T-cell (primary cell): ENCODE measurements at regions not wholly inside any gene's neighbourhood (a gene's known extent, or its start where the extent isn't known, plus 50 kb on each side); places are given as distances from the start of the nearest gene placed in this dataset.

ENCODE experiments used
- ATAC-seq, 4 experiments: fragments of 200-7000 bp in 3 of 4; fragments of 150-1000 bp in 1 of 4; cut with Tn5 transposase; replicated peaks in 1 of 4; 1 replicate in 3 of 4; 2 replicates in 1 of 4; pipeline ENCODE4 v1.10.0; 2021; ENCODE audit warnings: moderate library complexity in 3 of 4, mild to moderate bottlenecking in 2 of 4, moderate number of reproducible peaks in 1 of 4
- CTCF ChIA-PET, 2 donors: fragments of 300-600 bp; sonication (Branson Sonifier 250); formaldehyde crosslinking; loops; one replicate each; lab custom pipeline; 2022; ENCODE audit warnings: antibody characterized with exemption in 2 of 2; lab: Charles Lee
- POLR2A ChIA-PET, 2 donors: fragments of 300-600 bp; sonication (Branson Sonifier 250); formaldehyde crosslinking; loops; one replicate each; lab custom pipeline; 2022; ENCODE audit warnings: antibody characterized with exemption in 2 of 2; lab: Charles Lee
- DNase-seq, 35 experiments: peaks; one replicate each; pipeline versions ENCODE4 v3.0.0 to v3.0.0-alpha.2; 2013 to 2023
- H3K27ac ChIP-seq: one replicate; pipeline ENCODE4 v1.5.1; 2013; ENCODE audit warnings: low read length
- H3K27me3 ChIP-seq, 2 experiments: replicated peaks in 1 of 2; 1 replicate in 1 of 2; 2 replicates in 1 of 2; pipeline versions ENCODE4 v1.6.1 to v1.7.0; 2013; ENCODE audit warnings: low read length in 1 of 2, mixed read lengths in 1 of 2; ENCODE audit not compliant: control insufficient read depth in 2 of 2, insufficient read depth in 2 of 2; ENCODE audit errors: extremely low read depth in 1 of 2
- H3K36me3 ChIP-seq, 2 donors: 1 replicate in 1 of 2; 2 replicates in 1 of 2; pipeline versions ENCODE4 v1.6.1 to v1.7.0; 2013; ENCODE audit warnings: low read length in 1 of 2; ENCODE audit not compliant: control insufficient read depth in 2 of 2, insufficient read depth in 1 of 2; ENCODE audit errors: extremely low read depth in 1 of 2
- H3K4me1 ChIP-seq, 2 experiments: 1 replicate in 1 of 2; 2 replicates in 1 of 2; pipeline versions ENCODE4 v1.6.1 to v1.7.0; 2013; ENCODE audit warnings: low read length in 2 of 2, mixed read lengths in 1 of 2; ENCODE audit not compliant: insufficient read depth in 2 of 2, control insufficient read depth in 1 of 2; ENCODE audit errors: extremely low read depth in 1 of 2
- H3K4me3 ChIP-seq, 2 donors: 1 replicate in 1 of 2; 2 replicates in 1 of 2; pipeline versions ENCODE4 v1.5.1 to v1.7.0; 2013; ENCODE audit warnings: mild to moderate bottlenecking in 2 of 2, low read length in 1 of 2, moderate library complexity in 1 of 2; ENCODE audit not compliant: control insufficient read depth in 1 of 2; ENCODE audit errors: extremely low read depth in 1 of 2
- H3K9me3 ChIP-seq: 2 replicates; pipeline ENCODE4 v1.7.0; 2013
- H3K27ac Mint-ChIP-seq, 2 donors: one replicate each; pipeline ENCODE4 v1.8.0; 2020 to 2021; ENCODE audit warnings: mild to moderate bottlenecking in 2 of 2, mixed read lengths in 2 of 2
- H3K27me3 Mint-ChIP-seq, 2 donors: one replicate each; pipeline ENCODE4 v1.8.0; 2021 to 2022; ENCODE audit warnings: mixed read lengths in 2 of 2
- H3K36me3 Mint-ChIP-seq: one replicate; pipeline ENCODE4 v1.8.0; 2021; ENCODE audit warnings: mixed read lengths
- H3K4me1 Mint-ChIP-seq, 3 donors: one replicate each; pipeline ENCODE4 v1.8.0; 2020 to 2022; ENCODE audit warnings: mixed read lengths in 3 of 3, mild to moderate bottlenecking in 1 of 3
- H3K4me3 Mint-ChIP-seq, 3 donors: one replicate each; pipeline ENCODE4 v1.8.0; 2020 to 2022; ENCODE audit warnings: mild to moderate bottlenecking in 3 of 3, mixed read lengths in 3 of 3, moderate library complexity in 3 of 3
- H3K9me3 Mint-ChIP-seq, 3 donors: one replicate each; pipeline ENCODE4 v1.8.0; 2020 to 2022; ENCODE audit warnings: mixed read lengths in 3 of 3
- WGBS: methylation state at CpG from one replicate; pipeline ENCODE4 v1.1.5; 2013; ENCODE audit warnings: missing lambda C conversion rate; ENCODE audit not compliant: insufficient coverage; 5-methylcytosine and 5-hydroxymethylcytosine counted together

DNA sequence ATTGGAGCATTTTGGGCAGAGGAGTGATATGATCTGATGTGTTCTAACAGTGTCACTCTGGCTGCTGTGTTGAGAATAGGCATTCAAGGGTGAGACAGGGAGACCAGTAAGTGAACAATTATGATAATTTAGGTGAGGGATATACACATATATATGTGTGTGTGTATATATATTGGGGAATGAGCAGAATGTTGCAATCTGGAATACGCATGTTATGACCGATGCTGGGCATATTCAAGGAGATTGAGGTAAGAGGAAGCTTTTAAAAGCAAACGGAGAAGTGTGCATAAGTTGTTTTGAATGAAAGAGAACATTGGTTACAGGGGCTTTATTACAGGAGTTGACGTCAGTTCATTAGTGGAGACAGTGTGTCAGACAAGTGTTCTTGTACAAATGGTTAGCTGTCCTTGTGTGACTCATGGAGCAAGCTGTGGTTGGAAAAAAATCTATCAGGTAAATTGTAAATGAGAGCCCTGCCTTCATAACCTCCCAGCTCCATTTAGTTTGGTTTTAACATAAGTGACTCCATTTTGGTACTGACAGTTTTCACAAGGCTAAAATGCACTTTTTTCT lies 442.5 kb upstream of the LCORL start:
- no peaks in the 10 kb centered on the region for H3K27me3 Mint-ChIP-seq
- no peaks in the 10 kb centered on the region for H3K4me1 Mint-ChIP-seq
- ATAC-seq (no peak), DNase-seq (no peak)
- no peaks in the 10 kb centered on the region for H3K4me1 ChIP-seq
- no peaks in the 10 kb centered on the region for H3K27me3 ChIP-seq
- no peaks in the 10 kb centered on the region for H3K9me3 ChIP-seq
- CTCF ChIA-PET = no interaction called here
- WGBS = 70% methylated on average over 4 of the region's 4 CpGs
- H3K4me3 Mint-ChIP-seq = no peak overlapping the region
- POLR2A ChIA-PET = no interaction called here
- no peak overlapping the region for H3K27ac ChIP-seq
- H3K36me3 Mint-ChIP-seq = no peaks in the 10 kb centered on the region
- no peaks in the 10 kb centered on the region for H3K36me3 ChIP-seq
- peaks cover 0 to 11% (median 0%) of the 10 kb centered on the region in 3 donors for H3K9me3 Mint-ChIP-seq
- H3K4me3 ChIP-seq = no peak overlapping the region
- no peak overlapping the region for H3K27ac Mint-ChIP-seq

DNA sequence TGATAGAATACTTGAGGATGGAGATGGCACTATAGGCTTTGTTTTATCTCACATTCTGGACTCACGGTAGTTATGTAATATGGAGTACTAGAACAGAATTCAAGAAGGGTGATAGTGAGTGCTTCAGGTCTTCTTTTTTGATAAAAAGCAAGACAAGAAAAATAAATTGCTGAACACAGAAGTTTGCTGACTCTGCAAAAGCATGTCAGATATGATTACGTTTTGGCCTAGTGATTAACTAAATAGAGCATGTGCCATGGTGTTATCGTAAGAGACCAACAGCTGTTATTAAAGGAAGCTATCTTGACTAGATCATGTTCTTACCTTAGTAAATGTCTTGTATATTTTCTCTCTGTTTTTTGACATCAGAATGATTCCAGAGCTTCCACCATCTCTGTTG lies 436.9 kb upstream of the LCORL start:
- H3K9me3 ChIP-seq = no peaks in the 10 kb centered on the region
- no peaks in the 10 kb centered on the region for H3K36me3 ChIP-seq
- ChIA-PET POLR2A (no interaction called here), CTCF (no interaction called here)
- Mint-ChIP-seq H3K9me3 (peaks cover 0 to 2% (median 0%) of the 10 kb centered on the region in 3 donors), H3K4me3 (no peak overlapping the region), H3K27me3 (peaks cover 0 to 5% of the 10 kb centered on the region in 2 donors), H3K4me1 (no peaks in the 10 kb centered on the region), H3K27ac (no peak overlapping the region), H3K36me3 (no peaks in the 10 kb centered on the region)
- no peak overlapping the region for H3K27ac ChIP-seq
- H3K4me1 ChIP-seq = no peaks in the 10 kb centered on the region
- H3K27me3 ChIP-seq = no peaks in the 10 kb centered on the region
- WGBS = 33% methylated on average over 1 of the region's 3 CpGs
- H3K4me3 ChIP-seq = no peak overlapping the region
- ATAC-seq = no peak
- DNase-seq = no peak

DNA sequence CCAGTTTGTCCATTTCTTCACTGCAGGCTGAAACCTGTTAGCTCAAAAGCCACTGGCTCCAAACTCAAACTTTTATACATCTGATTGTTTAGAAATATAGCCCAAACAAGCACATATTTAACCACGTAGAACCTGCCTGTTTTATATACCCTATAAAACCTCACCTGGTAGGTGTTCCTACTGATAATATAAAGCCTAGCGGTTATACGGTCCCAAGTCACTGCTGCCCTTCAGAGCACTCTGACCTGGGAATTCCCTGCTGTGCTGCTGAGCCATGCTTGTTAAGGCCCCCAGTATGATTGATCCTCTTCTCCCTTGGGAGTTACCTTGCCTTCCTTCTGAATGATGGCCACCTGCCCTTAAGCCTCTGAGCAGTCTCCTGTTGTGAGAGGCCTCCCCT lies 432.8 kb upstream of the LCORL start:
- Mint-ChIP-seq H3K36me3 (no peaks in the 10 kb centered on the region), H3K4me3 (no peak overlapping the region), H3K27me3 (peaks cover 0 to 5% of the 10 kb centered on the region in 2 donors), H3K9me3 (peaks cover 0 to 7% (median 0%) of the 10 kb centered on the region in 3 donors), H3K4me1 (no peaks in the 10 kb centered on the region), H3K27ac (no peak overlapping the region)
- ATAC-seq = no peak
- Histone ChIP-seq H3K9me3 (no peaks in the 10 kb centered on the region), H3K36me3 (no peaks in the 10 kb centered on the region), H3K4me1 (no peaks in the 10 kb centered on the region), H3K27me3 (no peaks in the 10 kb centered on the region), H3K27ac (no peak overlapping the region), H3K4me3 (no peak overlapping the region)
- no peak for DNase-seq
- ChIA-PET POLR2A (no interaction called here), CTCF (interaction anchor here in 1 of 2 donors (0.6 kb wide), 1 partner anchor 694 kb away, joined by 3 read pairs; no protein-coding TSS in a partner anchor)
- 90% methylated on average over 2 of the region's 3 CpGs for WGBS

DNA sequence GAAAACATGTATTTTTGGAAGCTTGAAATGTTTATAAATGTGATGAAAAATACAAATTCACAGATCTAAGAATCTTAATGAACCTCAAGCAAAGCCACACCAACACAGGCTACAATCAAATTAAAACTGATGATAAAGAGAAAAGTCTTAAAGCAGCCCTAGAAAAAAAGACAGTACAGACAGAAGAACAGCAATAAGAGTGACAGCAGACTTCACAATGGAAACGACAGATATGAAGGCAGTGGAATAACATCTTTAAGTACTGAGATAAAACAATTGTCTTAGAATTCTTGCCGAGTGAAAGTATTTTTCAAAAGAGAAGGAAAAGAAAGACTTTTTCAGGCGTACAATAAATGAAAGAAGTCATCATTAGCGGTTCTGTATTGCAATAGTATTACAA lies 423.6 kb upstream of the LCORL start:
- no peaks in the 10 kb centered on the region for H3K36me3 ChIP-seq
- H3K27ac ChIP-seq = no peak overlapping the region
- ATAC-seq (no peak), DNase-seq (no peak)
- H3K4me3 Mint-ChIP-seq = no peak overlapping the region
- no peaks in the 10 kb centered on the region for H3K9me3 ChIP-seq
- no CpG with 5 or more reads among the region's 4 CpGs for WGBS
- ChIA-PET CTCF (no interaction called here), POLR2A (no interaction called here)
- no peaks in the 10 kb centered on the region for H3K4me1 ChIP-seq
- no peaks in the 10 kb centered on the region for H3K4me1 Mint-ChIP-seq
- peaks cover 3 to 17% (median 14%) of the 10 kb centered on the region in 3 donors for H3K9me3 Mint-ChIP-seq
- no peak overlapping the region for H3K4me3 ChIP-seq
- no peak overlapping the region for H3K27ac Mint-ChIP-seq
- H3K36me3 Mint-ChIP-seq = no peaks in the 10 kb centered on the region
- no peaks in the 10 kb centered on the region for H3K27me3 ChIP-seq
- H3K27me3 Mint-ChIP-seq = no peaks in the 10 kb centered on the region

DNA sequence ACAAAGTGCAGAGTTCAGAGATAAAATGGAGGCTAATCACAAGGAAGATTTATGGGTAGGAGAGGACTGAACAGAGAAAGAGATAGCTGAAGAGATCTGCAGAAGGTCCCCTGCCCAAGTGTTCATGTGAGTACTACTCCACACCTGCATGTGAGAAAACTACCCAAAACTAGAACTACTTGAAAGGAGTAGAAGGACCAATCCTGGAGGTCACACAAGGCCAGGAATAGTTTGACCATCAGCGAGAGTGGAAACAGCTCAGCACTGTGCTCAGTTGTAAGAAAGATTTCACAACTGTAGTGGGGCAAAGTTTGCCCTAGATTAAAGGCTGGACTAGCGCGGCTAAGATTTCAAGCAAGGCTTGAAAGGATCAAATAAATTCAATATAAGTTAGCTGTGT lies 422.7 kb upstream of the LCORL start:
- CTCF ChIA-PET = no interaction called here
- H3K9me3 ChIP-seq = no peaks in the 10 kb centered on the region
- H3K27me3 Mint-ChIP-seq = no peaks in the 10 kb centered on the region
- H3K9me3 Mint-ChIP-seq = peaks cover 3 to 17% (median 14%) of the 10 kb centered on the region in 3 donors
- no peaks in the 10 kb centered on the region for H3K4me1 ChIP-seq
- H3K27me3 ChIP-seq = no peaks in the 10 kb centered on the region
- H3K4me1 Mint-ChIP-seq = no peaks in the 10 kb centered on the region
- 78% methylated on average over 1 of the region's 3 CpGs for WGBS
- no peak for ATAC-seq
- no peaks in the 10 kb centered on the region for H3K36me3 ChIP-seq
- H3K4me3 Mint-ChIP-seq = no peak overlapping the region
- no peak overlapping the region for H3K4me3 ChIP-seq
- H3K36me3 Mint-ChIP-seq = no peaks in the 10 kb centered on the region
- no peak overlapping the region for H3K27ac ChIP-seq
- DNase-seq = no peak
- H3K27ac Mint-ChIP-seq = no peak overlapping the region
- POLR2A ChIA-PET = no interaction called here

DNA sequence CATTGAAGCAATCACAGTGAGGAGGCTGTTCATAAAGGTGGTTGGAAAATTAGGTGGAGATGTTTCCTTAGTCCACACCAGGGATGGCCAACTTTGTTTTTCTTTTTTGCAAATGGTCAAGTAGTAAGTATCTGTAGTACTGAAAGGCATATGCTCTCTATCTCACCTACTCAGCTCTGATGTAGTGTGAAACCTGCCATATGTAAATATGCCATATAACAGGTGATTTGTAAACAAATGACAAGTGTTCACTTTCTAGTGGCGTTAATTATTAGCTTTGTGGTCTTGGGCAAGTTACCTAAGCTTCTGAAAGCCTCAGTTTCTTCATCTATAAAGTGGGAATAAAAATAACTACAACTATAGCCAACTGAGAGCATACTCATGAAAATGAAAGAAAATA lies 421.4 kb upstream of the LCORL start:
- no peaks in the 10 kb centered on the region for H3K36me3 Mint-ChIP-seq
- no peaks in the 10 kb centered on the region for H3K36me3 ChIP-seq
- no peak overlapping the region for H3K27ac Mint-ChIP-seq
- peaks cover 0 to 4% of the 10 kb centered on the region in 2 donors for H3K27me3 Mint-ChIP-seq
- no peaks in the 10 kb centered on the region for H3K27me3 ChIP-seq
- no peak overlapping the region for H3K4me3 Mint-ChIP-seq
- no peak overlapping the region for H3K4me3 ChIP-seq
- no peaks in the 10 kb centered on the region for H3K4me1 Mint-ChIP-seq
- CTCF ChIA-PET = no interaction called here
- H3K9me3 ChIP-seq = no peaks in the 10 kb centered on the region
- peaks cover 2 to 20% (median 14%) of the 10 kb centered on the region in 3 donors for H3K9me3 Mint-ChIP-seq
- WGBS = no CpG with 5 or more reads among the region's 1 CpG
- no peak for ATAC-seq
- no peak overlapping the region for H3K27ac ChIP-seq
- POLR2A ChIA-PET = no interaction called here
- no peak for DNase-seq
- no peaks in the 10 kb centered on the region for H3K4me1 ChIP-seq

DNA sequence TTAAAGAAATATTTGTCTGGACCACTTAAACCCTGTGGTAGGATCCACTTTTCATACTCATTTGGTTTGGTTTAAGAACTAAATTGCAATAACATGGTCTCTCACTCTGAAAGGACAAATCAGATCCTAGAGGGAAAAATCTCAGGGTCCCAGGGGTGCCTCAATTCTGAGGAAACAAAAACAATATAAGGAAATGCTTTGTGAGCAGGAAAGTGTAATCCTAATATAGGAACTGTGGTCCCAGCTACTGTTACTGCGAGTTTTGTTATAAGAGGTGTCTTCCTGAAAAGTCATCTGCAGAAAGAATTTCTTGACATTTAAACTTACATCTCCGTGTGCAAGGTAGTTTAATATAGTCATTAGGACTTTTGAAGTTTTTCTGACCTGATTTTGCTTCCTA lies 420.1 kb upstream of the LCORL start:
- ChIA-PET POLR2A (interaction anchor here in 1 of 2 donors (0.7 kb wide), 1 partner anchor 203 kb away, joined by 5 read pairs; no protein-coding TSS in a partner anchor), CTCF (no interaction called here)
- DNase-seq = no peak
- H3K27ac Mint-ChIP-seq = no peak overlapping the region
- H3K4me3 ChIP-seq = no peak overlapping the region
- H3K27me3 Mint-ChIP-seq = peaks cover 0 to 4% of the 10 kb centered on the region in 2 donors
- no peak for ATAC-seq
- H3K9me3 Mint-ChIP-seq = peaks cover 0 to 20% (median 14%) of the 10 kb centered on the region in 3 donors
- no peaks in the 10 kb centered on the region for H3K36me3 Mint-ChIP-seq
- WGBS = no CpG with 5 or more reads among the region's 2 CpGs
- H3K4me1 ChIP-seq = no peaks in the 10 kb centered on the region
- no peaks in the 10 kb centered on the region for H3K27me3 ChIP-seq
- H3K4me1 Mint-ChIP-seq = no peaks in the 10 kb centered on the region
- no peak overlapping the region for H3K4me3 Mint-ChIP-seq
- no peak overlapping the region for H3K27ac ChIP-seq
- no peaks in the 10 kb centered on the region for H3K9me3 ChIP-seq
- no peaks in the 10 kb centered on the region for H3K36me3 ChIP-seq
